HEK293 (cell line): ENCODE measurements at regions not wholly inside any gene's neighbourhood (a gene's known extent, or its start where the extent isn't known, plus 50 kb on each side); places are given as distances from the start of the nearest gene placed in this dataset.
A peak's percentile ranks its signal among the peaks of the same experiment; 100 is the strongest.

Source experiments
- CTCF ChIA-PET: fragments of 350-600 bp; formaldehyde crosslinking; extraction: SDS; loops from one replicate; lab custom pipeline; 2021; ENCODE audit warnings: antibody characterized with exemption; lab: Yijun Ruan, JAX
- POLR2A ChIA-PET: fragments of 300-600 bp; formaldehyde crosslinking; extraction: SDS; loops from one replicate; lab custom pipeline; 2020; ENCODE audit warnings: antibody characterized with exemption, inconsistent platforms; lab: Yijun Ruan, JAX
- H3K27ac ChIP-seq: fragments of 200-500 bp; sonication (Bioruptor generic); 2 replicates; pipeline ENCODE4 v1.5.1; 2014; ENCODE audit warnings: low read depth, low read length, control low read depth, inconsistent platforms; ENCODE audit errors: extremely low read depth
- H3K36me3 ChIP-seq, 2 experiments: fragments of 200-500 bp in 1 of 2; sonication (Bioruptor generic) in 1 of 2; 1 replicate in 1 of 2; 2 replicates in 1 of 2; pipeline ENCODE4 v1.5.1; 2014 to 2017; ENCODE audit warnings: inconsistent platforms in 2 of 2, low read length in 2 of 2; ENCODE audit not compliant: control insufficient read depth in 2 of 2, insufficient read depth in 1 of 2
- H3K4me1 ChIP-seq: fragments of 200-500 bp; sonication (Bioruptor generic); 2 replicates; pipeline ENCODE4 v1.5.1; 2014; ENCODE audit warnings: mild to moderate bottlenecking, low read length, inconsistent platforms; ENCODE audit not compliant: control insufficient read depth, insufficient read depth
- H3K4me3 ChIP-seq: 2 replicates; pipeline ENCODE4 v1.5.1; 2011; ENCODE audit warnings: low read depth, mild to moderate bottlenecking, control low read depth, low read length, moderate library complexity
- H3K9me3 ChIP-seq: fragments of 200-500 bp; sonication (Bioruptor generic); 2 replicates; pipeline ENCODE4 v1.5.1; 2014; ENCODE audit warnings: low read depth, low read length, inconsistent platforms; ENCODE audit not compliant: control insufficient read depth, insufficient read depth
- GLIS1 ChIP-seq: fragments of 450-650 bp; formaldehyde crosslinking; IDR thresholded peaks from 2 replicates; pipeline ENCODE4 v1.5.1; 2016; ENCODE audit warnings: missing biosample characterization, missing genetic modification characterization
- ZBTB17 ChIP-seq: fragments of 450-650 bp; formaldehyde crosslinking; IDR thresholded peaks from 2 replicates; pipeline ENCODE4 v1.5.1; 2016; ENCODE audit warnings: missing biosample characterization, missing genetic modification characterization
- ZNF121 ChIP-seq: fragments of 450-650 bp; formaldehyde crosslinking; IDR thresholded peaks from 2 replicates; pipeline ENCODE4 v1.5.1; 2016; ENCODE audit warnings: missing biosample characterization, missing genetic modification characterization
- ZNF133 ChIP-seq: fragments of 450-650 bp; formaldehyde crosslinking; IDR thresholded peaks from 2 replicates; pipeline ENCODE4 v1.5.1; 2016; ENCODE audit warnings: missing biosample characterization, missing genetic modification characterization
- ZNF138 ChIP-seq: fragments of 450-650 bp; formaldehyde crosslinking; IDR thresholded peaks from 2 replicates; pipeline ENCODE4 v1.5.1; 2016; ENCODE audit warnings: missing biosample characterization, missing genetic modification characterization, borderline replicate concordance
- ZNF202 ChIP-seq: fragments of 450-650 bp; formaldehyde crosslinking; IDR thresholded peaks from 2 replicates; pipeline ENCODE4 v1.5.1; 2016; ENCODE audit warnings: missing biosample characterization, missing genetic modification characterization, borderline replicate concordance
- ZNF223 ChIP-seq: fragments of 450-650 bp; formaldehyde crosslinking; IDR thresholded peaks from 2 replicates; pipeline ENCODE4 v1.5.1; 2016; ENCODE audit warnings: missing biosample characterization, missing genetic modification characterization
- ZNF239 ChIP-seq: fragments of 450-650 bp; formaldehyde crosslinking; IDR thresholded peaks from 2 replicates; pipeline ENCODE4 v1.5.1; 2016; ENCODE audit warnings: missing biosample characterization, missing genetic modification characterization
- ZNF366 ChIP-seq: fragments of 450-650 bp; formaldehyde crosslinking; conservative IDR thresholded peaks from 2 replicates; pipeline ENCODE4 v1.5.1; 2016; ENCODE audit warnings: missing biosample characterization, missing genetic modification characterization
- ZNF416 ChIP-seq: fragments of 450-650 bp; formaldehyde crosslinking; IDR thresholded peaks from 2 replicates; pipeline ENCODE4 v1.5.1; 2016; ENCODE audit warnings: missing biosample characterization, missing genetic modification characterization
- ZNF426 ChIP-seq: fragments of 450-650 bp; formaldehyde crosslinking; IDR thresholded peaks from 2 replicates; pipeline ENCODE4 v1.5.1; 2017; ENCODE audit warnings: missing biosample characterization, missing genetic modification characterization, mild to moderate bottlenecking, inconsistent platforms, moderate library complexity
- ZNF433 ChIP-seq: fragments of 450-650 bp; formaldehyde crosslinking; IDR thresholded peaks from 2 replicates; pipeline ENCODE4 v1.5.1; 2016; ENCODE audit warnings: missing biosample characterization, missing genetic modification characterization, low read depth
- ZNF561 ChIP-seq: fragments of 450-650 bp; IDR thresholded peaks from 2 replicates; pipeline ENCODE4 v1.5.1; 2018; ENCODE audit warnings: missing biosample characterization, missing genetic modification characterization, borderline replicate concordance
- ZNF629 ChIP-seq: fragments of 450-650 bp; formaldehyde crosslinking; IDR thresholded peaks from 2 replicates; pipeline ENCODE4 v1.5.1; 2017; ENCODE audit warnings: missing biosample characterization, missing genetic modification characterization
- ZNF654 ChIP-seq: fragments of 450-650 bp; formaldehyde crosslinking; IDR thresholded peaks from 2 replicates; pipeline ENCODE4 v1.5.1; 2016; ENCODE audit warnings: low read depth, missing biosample characterization, missing genetic modification characterization
- ZNF670 ChIP-seq: fragments of 450-650 bp; formaldehyde crosslinking; IDR thresholded peaks from 2 replicates; pipeline ENCODE4 v1.5.1; 2016; ENCODE audit warnings: missing biosample characterization, missing genetic modification characterization, low read depth
- ZNF768 ChIP-seq: fragments of 450-650 bp; formaldehyde crosslinking; IDR thresholded peaks from 2 replicates; pipeline ENCODE4 v1.5.1; 2018; ENCODE audit warnings: missing biosample characterization, mild to moderate bottlenecking, missing genetic modification characterization
- ZSCAN30 ChIP-seq: fragments of 450-650 bp; IDR thresholded peaks from 2 replicates; pipeline ENCODE4 v1.5.1; 2018; ENCODE audit warnings: missing biosample characterization, mild to moderate bottlenecking, missing genetic modification characterization, moderate library complexity
- TF ChIP-seq, protein P1 (sequence below): fragments of 450-650 bp; formaldehyde crosslinking; IDR thresholded peaks from 2 replicates; pipeline ENCODE4 v1.5.1; 2017; ENCODE audit warnings: missing biosample characterization, missing genetic modification characterization
- TF ChIP-seq, protein P2 (sequence below): fragments of 450-650 bp; formaldehyde crosslinking; IDR thresholded peaks from 2 replicates; pipeline ENCODE4 v1.5.1; 2016; ENCODE audit warnings: missing biosample characterization, missing genetic modification characterization, borderline replicate concordance
- TF ChIP-seq, protein P3 (sequence below): fragments of 450-650 bp; formaldehyde crosslinking; IDR thresholded peaks from 2 replicates; pipeline ENCODE4 v1.5.1; 2016; ENCODE audit warnings: missing biosample characterization, missing genetic modification characterization
- TF ChIP-seq, protein P4 (sequence below): fragments of 450-650 bp; formaldehyde crosslinking; IDR thresholded peaks from 2 replicates; pipeline ENCODE4 v1.5.1; 2016; ENCODE audit warnings: missing biosample characterization, missing genetic modification characterization
- TF ChIP-seq, protein P5 (sequence below): fragments of 450-650 bp; formaldehyde crosslinking; IDR thresholded peaks from 2 replicates; pipeline ENCODE4 v1.5.1; 2017; ENCODE audit warnings: missing biosample characterization, missing genetic modification characterization

DNA sequence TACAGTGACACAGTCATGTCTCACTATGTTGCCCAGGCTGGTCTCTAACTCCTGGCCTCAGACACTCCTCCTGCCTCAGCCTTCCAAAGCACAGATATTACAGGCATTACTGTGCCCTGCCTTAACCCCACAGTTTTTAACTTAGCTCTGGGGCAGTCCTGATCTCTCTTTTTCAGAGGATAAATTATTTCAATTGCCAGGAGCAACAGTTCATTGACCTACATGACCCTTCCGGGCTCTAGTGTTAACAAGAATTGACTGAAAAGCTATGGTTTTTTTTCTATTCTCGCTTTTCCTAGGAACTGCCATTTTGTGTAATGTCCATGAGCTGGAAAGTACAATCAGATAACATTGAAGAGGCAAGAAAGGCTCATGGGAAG, 92.8 kb downstream of the HNRNPLL start:
- Histone ChIP-seq H3K27ac (no peak overlapping the region), H3K9me3 (no peaks in the 10 kb centered on the region), H3K4me1 (peaks cover 4% of the 10 kb centered on the region), H3K4me3 (no peak overlapping the region), H3K36me3 (no peaks in the 10 kb centered on the region)
- POLR2A ChIA-PET = interaction anchor here (0.6 to 2.7 kb wide), 4 partner anchors 114 to 432 kb away, joined by 3 to 14 read pairs (median 6); partner anchors contain the start of genes ATL2 and SRSF7
- CTCF ChIA-PET = interaction anchor here (0.6 to 5.5 kb wide), 7 partner anchors 43 to 528 kb away, joined by 3 to 142 read pairs (median 6); partner anchors contain the start of gene ATL2
- no peak for TF ChIP-seq ZBTB17 (tag by site-specific recombination)
- TF ChIP-seq, protein P1, sequence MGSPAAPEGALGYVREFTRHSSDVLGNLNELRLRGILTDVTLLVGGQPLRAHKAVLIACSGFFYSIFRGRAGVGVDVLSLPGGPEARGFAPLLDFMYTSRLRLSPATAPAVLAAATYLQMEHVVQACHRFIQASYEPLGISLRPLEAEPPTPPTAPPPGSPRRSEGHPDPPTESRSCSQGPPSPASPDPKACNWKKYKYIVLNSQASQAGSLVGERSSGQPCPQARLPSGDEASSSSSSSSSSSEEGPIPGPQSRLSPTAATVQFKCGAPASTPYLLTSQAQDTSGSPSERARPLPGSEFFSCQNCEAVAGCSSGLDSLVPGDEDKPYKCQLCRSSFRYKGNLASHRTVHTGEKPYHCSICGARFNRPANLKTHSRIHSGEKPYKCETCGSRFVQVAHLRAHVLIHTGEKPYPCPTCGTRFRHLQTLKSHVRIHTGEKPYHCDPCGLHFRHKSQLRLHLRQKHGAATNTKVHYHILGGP = no peak
- TF ChIP-seq ZNF202 (tag by site-specific recombination) = no peak
- TF ChIP-seq ZNF138 (tag by site-specific recombination) = no peak
- no peak for TF ChIP-seq ZNF433 (tag by site-specific recombination)
- no peak for TF ChIP-seq ZNF121 (tag by site-specific recombination)
- TF ChIP-seq, protein P2, sequence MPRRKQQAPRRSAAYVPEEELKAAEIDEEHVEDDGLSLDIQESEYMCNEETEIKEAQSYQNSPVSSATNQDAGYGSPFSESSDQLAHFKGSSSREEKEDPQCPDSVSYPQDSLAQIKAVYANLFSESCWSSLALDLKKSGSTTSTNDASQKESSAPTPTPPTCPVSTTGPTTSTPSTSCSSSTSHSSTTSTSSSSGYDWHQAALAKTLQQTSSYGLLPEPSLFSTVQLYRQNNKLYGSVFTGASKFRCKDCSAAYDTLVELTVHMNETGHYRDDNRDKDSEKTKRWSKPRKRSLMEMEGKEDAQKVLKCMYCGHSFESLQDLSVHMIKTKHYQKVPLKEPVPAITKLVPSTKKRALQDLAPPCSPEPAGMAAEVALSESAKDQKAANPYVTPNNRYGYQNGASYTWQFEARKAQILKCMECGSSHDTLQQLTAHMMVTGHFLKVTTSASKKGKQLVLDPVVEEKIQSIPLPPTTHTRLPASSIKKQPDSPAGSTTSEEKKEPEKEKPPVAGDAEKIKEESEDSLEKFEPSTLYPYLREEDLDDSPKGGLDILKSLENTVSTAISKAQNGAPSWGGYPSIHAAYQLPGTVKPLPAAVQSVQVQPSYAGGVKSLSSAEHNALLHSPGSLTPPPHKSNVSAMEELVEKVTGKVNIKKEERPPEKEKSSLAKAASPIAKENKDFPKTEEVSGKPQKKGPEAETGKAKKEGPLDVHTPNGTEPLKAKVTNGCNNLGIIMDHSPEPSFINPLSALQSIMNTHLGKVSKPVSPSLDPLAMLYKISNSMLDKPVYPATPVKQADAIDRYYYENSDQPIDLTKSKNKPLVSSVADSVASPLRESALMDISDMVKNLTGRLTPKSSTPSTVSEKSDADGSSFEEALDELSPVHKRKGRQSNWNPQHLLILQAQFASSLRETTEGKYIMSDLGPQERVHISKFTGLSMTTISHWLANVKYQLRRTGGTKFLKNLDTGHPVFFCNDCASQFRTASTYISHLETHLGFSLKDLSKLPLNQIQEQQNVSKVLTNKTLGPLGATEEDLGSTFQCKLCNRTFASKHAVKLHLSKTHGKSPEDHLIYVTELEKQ (tag by site-specific recombination) = no peak
- no peak for TF ChIP-seq ZNF629 (tag by site-specific recombination)
- TF ChIP-seq, protein P3, sequence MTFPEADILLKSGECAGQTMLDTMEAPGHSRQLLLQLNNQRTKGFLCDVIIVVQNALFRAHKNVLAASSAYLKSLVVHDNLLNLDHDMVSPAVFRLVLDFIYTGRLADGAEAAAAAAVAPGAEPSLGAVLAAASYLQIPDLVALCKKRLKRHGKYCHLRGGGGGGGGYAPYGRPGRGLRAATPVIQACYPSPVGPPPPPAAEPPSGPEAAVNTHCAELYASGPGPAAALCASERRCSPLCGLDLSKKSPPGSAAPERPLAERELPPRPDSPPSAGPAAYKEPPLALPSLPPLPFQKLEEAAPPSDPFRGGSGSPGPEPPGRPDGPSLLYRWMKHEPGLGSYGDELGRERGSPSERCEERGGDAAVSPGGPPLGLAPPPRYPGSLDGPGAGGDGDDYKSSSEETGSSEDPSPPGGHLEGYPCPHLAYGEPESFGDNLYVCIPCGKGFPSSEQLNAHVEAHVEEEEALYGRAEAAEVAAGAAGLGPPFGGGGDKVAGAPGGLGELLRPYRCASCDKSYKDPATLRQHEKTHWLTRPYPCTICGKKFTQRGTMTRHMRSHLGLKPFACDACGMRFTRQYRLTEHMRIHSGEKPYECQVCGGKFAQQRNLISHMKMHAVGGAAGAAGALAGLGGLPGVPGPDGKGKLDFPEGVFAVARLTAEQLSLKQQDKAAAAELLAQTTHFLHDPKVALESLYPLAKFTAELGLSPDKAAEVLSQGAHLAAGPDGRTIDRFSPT (tag by site-specific recombination) = no peak
- TF ChIP-seq ZNF654 = no peak
- TF ChIP-seq ZNF416 = no peak
- TF ChIP-seq ZNF239 = no peak

DNA sequence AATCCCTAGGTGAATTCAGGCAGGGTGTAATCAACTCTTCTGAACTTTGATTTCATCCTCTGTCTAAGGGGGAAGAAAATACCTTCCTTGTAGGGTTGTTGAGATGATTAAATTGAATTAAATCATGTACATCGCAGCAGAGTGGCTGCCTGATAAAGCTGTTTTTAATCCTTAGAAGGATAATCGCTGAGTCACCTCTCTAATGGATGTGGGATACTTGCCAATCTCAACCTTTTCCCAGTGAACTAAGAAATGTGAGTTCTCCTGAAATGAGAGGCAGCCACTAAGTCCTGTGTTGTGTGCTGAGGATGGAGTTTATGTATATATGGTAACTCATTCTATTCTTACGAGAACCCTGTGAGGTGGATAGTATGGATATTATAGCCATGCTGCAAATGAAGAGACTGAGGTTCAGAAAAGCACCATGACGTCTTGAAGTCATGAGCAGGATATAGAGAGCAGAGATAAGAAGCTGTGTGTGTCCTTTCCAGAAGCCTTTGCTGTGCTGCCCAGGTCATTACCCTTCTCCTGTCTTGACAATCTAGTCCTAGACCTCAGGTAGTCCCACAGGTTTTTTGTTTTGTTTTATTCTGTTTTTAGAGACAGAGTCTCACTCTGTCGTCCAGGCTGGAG, 93.3 kb downstream of the HNRNPLL start:
- Histone ChIP-seq H3K36me3 (no peaks in the 10 kb centered on the region), H3K9me3 (no peaks in the 10 kb centered on the region), H3K4me1 (no peaks in the 10 kb centered on the region), H3K4me3 (no peak overlapping the region), H3K27ac (0 out of 2 replicates have a peak overlapping the region, but pooled peaks have one; percentile 3)
- ChIA-PET POLR2A (interaction anchor here (0.6 to 2.7 kb wide), 5 partner anchors 113 to 431 kb away, joined by 3 to 14 read pairs (median 6); partner anchors contain the start of genes ATL2 and SRSF7), CTCF (interaction anchor here (0.6 to 5.5 kb wide), 17 partner anchors 12 to 527 kb away, joined by 3 to 142 read pairs (median 6); partner anchors contain the start of gene ATL2)
- TF ChIP-seq ZNF426 (no peak), ZNF670 (tag by site-specific recombination) (no peak), ZNF366 (0 out of 2 replicates have a peak, but pooled peaks have one; percentile 29), ZSCAN30 (tag by site-specific recombination) (0 out of 2 replicates have a peak, but pooled peaks have one; percentile 30), ZNF561 (tag by site-specific recombination) (no peak), GLIS1 (tag by site-specific recombination) (no peak), ZNF768 (tag by site-specific recombination) (no peak), ZNF133 (tag by site-specific recombination) (no peak), ZNF223 (tag by site-specific recombination) (no peak)
- TF ChIP-seq, protein P4, sequence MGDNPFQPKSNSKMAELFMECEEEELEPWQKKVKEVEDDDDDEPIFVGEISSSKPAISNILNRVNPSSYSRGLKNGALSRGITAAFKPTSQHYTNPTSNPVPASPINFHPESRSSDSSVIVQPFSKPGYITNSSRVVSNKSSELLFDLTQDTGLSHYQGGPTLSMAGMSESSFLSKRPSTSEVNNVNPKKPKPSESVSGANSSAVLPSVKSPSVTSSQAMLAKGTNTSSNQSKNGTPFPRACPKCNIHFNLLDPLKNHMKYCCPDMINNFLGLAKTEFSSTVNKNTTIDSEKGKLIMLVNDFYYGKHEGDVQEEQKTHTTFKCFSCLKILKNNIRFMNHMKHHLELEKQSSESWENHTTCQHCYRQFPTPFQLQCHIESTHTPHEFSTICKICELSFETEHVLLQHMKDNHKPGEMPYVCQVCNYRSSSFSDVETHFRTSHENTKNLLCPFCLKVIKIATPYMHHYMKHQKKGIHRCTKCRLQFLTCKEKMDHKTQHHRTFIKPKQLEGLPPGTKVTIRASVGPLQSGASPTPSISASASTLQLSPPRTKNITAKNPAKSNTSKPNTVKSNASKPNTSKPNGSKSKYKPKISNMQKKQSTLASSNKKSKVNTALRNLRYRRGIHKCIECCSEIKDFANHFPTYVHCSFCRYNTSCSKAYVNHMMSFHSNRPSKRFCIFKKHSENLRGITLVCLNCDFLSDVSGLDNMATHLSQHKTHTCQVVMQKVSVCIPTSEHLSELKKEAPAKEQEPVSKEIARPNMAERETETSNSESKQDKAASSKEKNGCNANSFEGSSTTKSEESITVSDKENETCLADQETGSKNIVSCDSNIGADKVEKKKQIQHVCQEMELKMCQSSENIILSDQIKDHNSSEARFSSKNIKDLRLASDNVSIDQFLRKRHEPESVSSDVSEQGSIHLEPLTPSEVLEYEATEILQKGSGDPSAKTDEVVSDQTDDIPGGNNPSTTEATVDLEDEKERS (tag by site-specific recombination) = no peak
- TF ChIP-seq, protein P5, sequence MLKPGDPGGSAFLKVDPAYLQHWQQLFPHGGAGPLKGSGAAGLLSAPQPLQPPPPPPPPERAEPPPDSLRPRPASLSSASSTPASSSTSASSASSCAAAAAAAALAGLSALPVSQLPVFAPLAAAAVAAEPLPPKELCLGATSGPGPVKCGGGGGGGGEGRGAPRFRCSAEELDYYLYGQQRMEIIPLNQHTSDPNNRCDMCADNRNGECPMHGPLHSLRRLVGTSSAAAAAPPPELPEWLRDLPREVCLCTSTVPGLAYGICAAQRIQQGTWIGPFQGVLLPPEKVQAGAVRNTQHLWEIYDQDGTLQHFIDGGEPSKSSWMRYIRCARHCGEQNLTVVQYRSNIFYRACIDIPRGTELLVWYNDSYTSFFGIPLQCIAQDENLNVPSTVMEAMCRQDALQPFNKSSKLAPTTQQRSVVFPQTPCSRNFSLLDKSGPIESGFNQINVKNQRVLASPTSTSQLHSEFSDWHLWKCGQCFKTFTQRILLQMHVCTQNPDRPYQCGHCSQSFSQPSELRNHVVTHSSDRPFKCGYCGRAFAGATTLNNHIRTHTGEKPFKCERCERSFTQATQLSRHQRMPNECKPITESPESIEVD (tag by site-specific recombination) = peak; percentile 75
